ENCODE measurements at regions not wholly inside any gene's neighbourhood (a gene's known extent, or its start where the extent isn't known, plus 50 kb on each side); places are given as distances from the start of the nearest gene placed in this dataset.
"Not testable (repeated sequence)": the region's sequence is repeated elsewhere in the genome, so short reads cannot be mapped to it uniquely, and the experiment has no call there.

DNA sequence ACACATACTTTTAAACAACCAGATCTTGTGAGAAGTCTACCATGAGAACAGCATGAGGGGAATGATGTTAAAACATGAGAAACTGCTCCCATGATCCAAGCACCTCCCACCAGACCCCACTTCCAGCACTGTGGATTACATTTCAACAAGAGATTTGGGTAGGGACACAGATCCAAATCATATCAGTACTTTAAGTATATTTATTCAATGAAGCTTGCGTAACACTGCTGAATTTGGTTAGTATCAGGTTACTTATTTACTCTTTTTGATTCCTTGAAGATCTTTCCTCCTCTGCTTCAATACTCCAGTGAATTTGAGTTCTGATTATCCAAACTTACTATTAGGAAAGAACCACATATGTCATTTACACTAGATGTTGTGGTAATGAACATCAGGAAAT lies 418.6 kb downstream of the PIK3C3 start:
- no peak for DNase-seq
- intact Hi-C loops (cut with DNase I) = no loop called here
- H3K9me3 ChIP-seq (ENCODE audit: control insufficient read depth, low read length) = peaks cover 1% of the 10 kb centered on the region
- no peaks in the 10 kb centered on the region for H3K36me3 ChIP-seq (ENCODE audit: control insufficient read depth in 1 of 2, insufficient read depth in 2 of 2, low read length in 1 of 2)
- no peaks in the 10 kb centered on the region for H3K4me1 ChIP-seq (ENCODE audit: control insufficient read depth in 1 of 2, insufficient read depth in 2 of 2, low read length in 2 of 2)
- H3K27ac ChIP-seq (ENCODE audit: low read depth in 1 of 2, low read length in 2 of 2) = no peak overlapping the region
- ATAC-seq (ENCODE audit: low FRiP score) = no peak
- H3K27me3 ChIP-seq (ENCODE audit: control insufficient read depth in 1 of 2, insufficient read depth in 2 of 2, low read length in 1 of 2) = no peaks in the 10 kb centered on the region
- H3K4me3 ChIP-seq (ENCODE audit: low read length in 2 of 2) = no peak overlapping the region
- 87 to 94% methylated on average over 1 of the region's 1 CpG for WGBS, 2 donors

DNA sequence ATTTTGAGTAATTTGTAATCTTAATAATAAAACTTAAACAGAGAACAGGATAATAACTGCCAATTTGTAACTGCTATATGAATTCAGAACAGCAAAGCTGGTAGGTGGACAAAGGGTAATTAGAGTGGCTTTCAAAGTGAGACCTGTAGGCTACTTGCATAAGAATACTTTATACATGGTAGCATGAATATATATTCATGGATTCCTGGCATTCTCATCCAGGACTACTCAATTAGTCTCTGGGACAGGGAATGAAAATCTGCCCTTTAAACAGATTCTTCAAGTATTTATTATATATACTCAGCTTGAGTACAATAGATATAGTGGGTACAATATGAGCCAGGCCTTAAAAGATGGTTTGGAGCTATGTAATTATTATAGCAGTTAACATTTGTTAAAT lies 419.9 kb downstream of the PIK3C3 start:
- no peaks in the 10 kb centered on the region for H3K36me3 ChIP-seq (ENCODE audit: control insufficient read depth in 1 of 2, insufficient read depth in 2 of 2, low read length in 1 of 2)
- H3K27me3 ChIP-seq (ENCODE audit: control insufficient read depth in 1 of 2, insufficient read depth in 2 of 2, low read length in 1 of 2) = no peaks in the 10 kb centered on the region
- peaks cover 1% of the 10 kb centered on the region for H3K9me3 ChIP-seq (ENCODE audit: control insufficient read depth, low read length)
- DNase-seq (no peak), ATAC-seq (ENCODE audit: low FRiP score) (no peak)
- intact Hi-C loops (cut with DNase I) = no loop called here
- H3K4me1 ChIP-seq (ENCODE audit: control insufficient read depth in 1 of 2, insufficient read depth in 2 of 2, low read length in 2 of 2) = no peaks in the 10 kb centered on the region
- H3K4me3 ChIP-seq (ENCODE audit: low read length in 2 of 2) = no peak overlapping the region
- no peak overlapping the region for H3K27ac ChIP-seq (ENCODE audit: low read depth in 1 of 2, low read length in 2 of 2)

DNA sequence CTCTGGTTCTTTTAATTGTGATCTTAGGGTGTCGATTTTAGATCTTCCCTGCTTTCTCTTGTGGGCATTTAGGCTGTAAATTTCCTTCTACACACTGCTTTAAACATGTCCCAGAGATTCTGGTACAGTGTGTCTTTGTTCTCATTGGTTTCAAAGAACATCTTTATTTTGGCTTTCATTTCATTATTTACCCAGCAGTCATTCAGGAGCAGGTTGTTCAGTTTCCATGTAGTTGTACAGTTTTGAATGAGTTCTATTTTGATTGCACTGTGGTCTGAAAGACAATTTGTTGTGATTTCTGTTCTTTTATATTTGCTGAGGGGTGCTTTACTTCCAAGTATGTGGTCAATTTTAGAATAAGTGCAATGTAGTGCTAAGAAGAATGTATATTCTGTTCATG lies 423.8 kb downstream of the PIK3C3 start:
- H3K4me1 ChIP-seq (ENCODE audit: control insufficient read depth in 1 of 2, insufficient read depth in 2 of 2, low read length in 2 of 2); ATAC-seq (ENCODE audit: low FRiP score); intact Hi-C loops (cut with DNase I); DNase-seq; H3K36me3 ChIP-seq (ENCODE audit: control insufficient read depth in 1 of 2, insufficient read depth in 2 of 2, low read length in 1 of 2); H3K27me3 ChIP-seq (ENCODE audit: control insufficient read depth in 1 of 2, insufficient read depth in 2 of 2, low read length in 1 of 2); H3K27ac ChIP-seq (ENCODE audit: low read depth in 1 of 2, low read length in 2 of 2); H3K4me3 ChIP-seq (ENCODE audit: low read length in 2 of 2); H3K9me3 ChIP-seq (ENCODE audit: control insufficient read depth, low read length): not testable (repeated sequence)
- WGBS, 2 donors = 60 to 63% methylated on average over 1 of the region's 1 CpG

DNA sequence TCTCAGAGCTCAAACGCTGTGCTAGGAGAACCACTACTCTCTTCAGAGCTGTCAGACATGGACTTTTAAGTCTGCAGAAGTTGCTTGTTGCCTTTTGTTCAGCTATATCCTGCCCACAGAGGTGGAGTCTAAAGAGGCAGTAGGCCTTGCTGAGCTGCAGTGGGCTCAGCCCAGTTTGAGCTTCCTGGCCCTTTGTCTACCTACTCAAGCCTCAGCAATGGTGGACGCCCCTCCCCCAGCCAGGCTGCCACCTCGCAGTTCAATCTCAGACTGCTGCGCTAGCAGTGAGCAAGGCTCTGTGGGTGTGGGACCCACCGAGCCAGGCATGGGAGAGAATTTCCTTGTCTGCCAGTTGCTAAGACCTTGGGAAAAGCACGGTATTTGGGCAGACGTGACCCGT lies 426.2 kb downstream of the PIK3C3 start:
- WGBS, 2 donors = 91 to 92% methylated on average over 8 of the region's 8 CpGs
- H3K9me3 ChIP-seq (ENCODE audit: control insufficient read depth, low read length); DNase-seq; H3K27me3 ChIP-seq (ENCODE audit: control insufficient read depth in 1 of 2, insufficient read depth in 2 of 2, low read length in 1 of 2); H3K4me1 ChIP-seq (ENCODE audit: control insufficient read depth in 1 of 2, insufficient read depth in 2 of 2, low read length in 2 of 2); intact Hi-C loops (cut with DNase I); H3K27ac ChIP-seq (ENCODE audit: low read depth in 1 of 2, low read length in 2 of 2); H3K36me3 ChIP-seq (ENCODE audit: control insufficient read depth in 1 of 2, insufficient read depth in 2 of 2, low read length in 1 of 2); H3K4me3 ChIP-seq (ENCODE audit: low read length in 2 of 2); ATAC-seq (ENCODE audit: low FRiP score): not testable (repeated sequence)

DNA sequence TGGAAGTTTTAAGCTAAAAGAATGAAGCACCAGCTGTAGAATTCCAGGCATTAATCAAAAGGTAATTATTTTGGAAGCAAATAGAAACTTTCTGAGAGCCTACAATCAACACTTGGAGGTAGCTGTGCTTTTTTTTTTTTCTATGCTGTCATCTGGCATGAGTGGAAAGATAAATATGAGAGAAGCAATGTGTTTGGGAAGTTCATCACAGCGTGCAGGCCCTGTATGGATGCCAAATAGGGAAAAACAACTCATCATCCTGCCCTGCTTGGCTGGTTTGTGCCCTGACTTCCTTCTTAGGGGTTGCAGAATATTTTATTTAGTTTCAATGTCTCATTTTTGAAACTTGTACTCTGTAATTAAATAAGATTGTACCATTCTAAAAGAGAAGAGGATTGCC lies 437.4 kb downstream of the PIK3C3 start:
- 0 to 7% methylated on average over 1 of the region's 1 CpG for WGBS, 2 donors
- Histone ChIP-seq H3K27me3 (ENCODE audit: control insufficient read depth in 1 of 2, insufficient read depth in 2 of 2, low read length in 1 of 2) (no peaks in the 10 kb centered on the region), H3K4me3 (ENCODE audit: low read length in 2 of 2) (no peak overlapping the region), H3K36me3 (ENCODE audit: control insufficient read depth in 1 of 2, insufficient read depth in 2 of 2, low read length in 1 of 2) (no peaks in the 10 kb centered on the region), H3K27ac (ENCODE audit: low read depth in 1 of 2, low read length in 2 of 2) (no peak overlapping the region), H3K4me1 (ENCODE audit: control insufficient read depth in 1 of 2, insufficient read depth in 2 of 2, low read length in 2 of 2) (no peaks in the 10 kb centered on the region), H3K9me3 (ENCODE audit: control insufficient read depth, low read length) (no peaks in the 10 kb centered on the region)
- intact Hi-C loops (cut with DNase I) = no loop called here
- no peak for DNase-seq
- no peak for ATAC-seq (ENCODE audit: low FRiP score)

DNA sequence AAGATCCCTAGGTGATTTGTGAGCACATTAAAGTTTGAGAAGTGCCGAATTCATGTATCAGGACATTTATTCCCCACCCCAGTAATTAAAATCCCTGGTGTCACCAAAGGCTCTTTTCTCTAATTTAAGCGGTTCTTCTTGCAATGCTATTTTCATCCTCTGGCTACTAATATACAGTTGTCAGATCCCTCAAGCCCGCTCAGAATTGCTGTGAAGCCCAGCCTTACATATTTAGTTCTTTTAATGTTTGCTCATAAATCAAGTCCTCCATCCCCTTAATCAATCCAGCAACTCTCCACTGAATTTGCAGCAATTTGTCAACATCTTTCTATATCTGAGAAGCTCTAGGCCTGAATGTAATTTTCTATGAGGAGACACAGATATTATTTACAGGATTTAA lies 437.9 kb downstream of the PIK3C3 start:
- ATAC-seq (ENCODE audit: low FRiP score) = no peak
- WGBS, 2 donors = 60 to 62% methylated on average over 3 of the region's 3 CpGs
- H3K4me3 ChIP-seq (ENCODE audit: low read length in 2 of 2) = no peak overlapping the region

DNA sequence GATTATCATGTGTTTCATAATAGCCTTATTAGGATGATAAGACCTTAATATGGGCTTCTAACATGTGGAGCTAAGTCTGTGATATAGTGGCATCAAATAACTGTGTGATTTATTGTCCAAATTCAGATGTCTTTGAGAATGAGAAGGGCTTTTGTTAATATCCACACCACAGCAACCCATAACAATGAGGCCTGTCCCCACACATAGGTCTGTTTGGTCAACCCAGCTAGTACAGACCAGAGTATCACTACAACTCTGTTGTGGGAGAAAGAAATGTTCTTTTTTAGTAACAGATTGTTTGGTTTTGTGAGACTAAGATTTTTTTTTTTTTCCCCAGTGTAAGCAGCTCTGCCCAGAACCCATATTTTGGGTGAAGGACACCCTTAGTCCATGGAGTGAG lies 439.2 kb downstream of the PIK3C3 start:
- no peaks in the 10 kb centered on the region for H3K27me3 ChIP-seq (ENCODE audit: control insufficient read depth in 1 of 2, insufficient read depth in 2 of 2, low read length in 1 of 2)
- no peak overlapping the region for H3K4me3 ChIP-seq (ENCODE audit: low read length in 2 of 2)
- H3K27ac ChIP-seq (ENCODE audit: low read depth in 1 of 2, low read length in 2 of 2) = no peak overlapping the region
- no peak for ATAC-seq (ENCODE audit: low FRiP score)
- H3K4me1 ChIP-seq (ENCODE audit: control insufficient read depth in 1 of 2, insufficient read depth in 2 of 2, low read length in 2 of 2) = no peaks in the 10 kb centered on the region
- DNase-seq = no peak
- intact Hi-C loops (cut with DNase I) = no loop called here
- no peaks in the 10 kb centered on the region for H3K9me3 ChIP-seq (ENCODE audit: control insufficient read depth, low read length)
- H3K36me3 ChIP-seq (ENCODE audit: control insufficient read depth in 1 of 2, insufficient read depth in 2 of 2, low read length in 1 of 2) = no peaks in the 10 kb centered on the region

More for the DNA sequence above, 437.9 kb downstream of the PIK3C3 start:
- Histone ChIP-seq H3K27me3 (ENCODE audit: control insufficient read depth in 1 of 2, insufficient read depth in 2 of 2, low read length in 1 of 2) (no peaks in the 10 kb centered on the region), H3K36me3 (ENCODE audit: control insufficient read depth in 1 of 2, insufficient read depth in 2 of 2, low read length in 1 of 2) (no peaks in the 10 kb centered on the region), H3K9me3 (ENCODE audit: control insufficient read depth, low read length) (no peaks in the 10 kb centered on the region), H3K4me1 (ENCODE audit: control insufficient read depth in 1 of 2, insufficient read depth in 2 of 2, low read length in 2 of 2) (no peaks in the 10 kb centered on the region), H3K27ac (ENCODE audit: low read depth in 1 of 2, low read length in 2 of 2) (no peak overlapping the region)
- no peak for DNase-seq
- intact Hi-C loops (cut with DNase I) = no loop called here

DNA sequence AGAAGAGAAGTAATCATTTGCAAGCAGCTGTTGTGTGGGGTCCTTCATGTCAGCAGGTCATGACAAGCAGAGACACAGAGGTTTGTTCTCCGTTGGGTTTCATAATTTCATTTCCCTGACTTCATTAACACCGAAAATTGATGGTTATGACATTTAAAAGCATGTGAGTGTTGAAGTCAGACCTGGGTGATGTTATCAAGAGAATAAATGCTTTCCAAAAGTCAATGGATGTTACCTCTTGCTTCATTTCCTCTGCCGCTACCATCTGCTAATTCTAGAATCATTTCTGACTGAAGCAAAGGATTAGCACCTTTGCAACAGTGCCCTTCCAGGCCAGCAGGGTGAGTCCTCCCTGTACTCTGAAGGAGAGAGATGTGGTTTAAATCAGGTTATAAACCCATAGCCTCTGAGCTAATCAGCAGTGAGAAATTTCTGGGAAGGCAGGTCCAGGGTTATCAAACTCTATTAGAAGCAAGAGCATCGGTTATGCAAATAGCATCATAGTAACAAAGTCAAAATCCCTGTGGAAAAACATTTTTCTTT lies 446.2 kb downstream of the PIK3C3 start:
- DNase-seq (no peak), ATAC-seq (ENCODE audit: low FRiP score) (no peak)
- WGBS, 2 donors = 86 to 90% methylated on average over 4 of the region's 4 CpGs
- no peaks in the 10 kb centered on the region for H3K27me3 ChIP-seq (ENCODE audit: control insufficient read depth in 1 of 2, insufficient read depth in 2 of 2, low read length in 1 of 2)
- H3K27ac ChIP-seq (ENCODE audit: low read depth in 1 of 2, low read length in 2 of 2) = no peak overlapping the region
- no peaks in the 10 kb centered on the region for H3K36me3 ChIP-seq (ENCODE audit: control insufficient read depth in 1 of 2, insufficient read depth in 2 of 2, low read length in 1 of 2)
- no peak overlapping the region for H3K4me3 ChIP-seq (ENCODE audit: low read length in 2 of 2)
- peaks cover 2% of the 10 kb centered on the region for H3K9me3 ChIP-seq (ENCODE audit: control insufficient read depth, low read length)
- intact Hi-C loops (cut with DNase I) = loop anchor here in 1 of 2 donors (10.0 kb wide), 1 partner anchor 56 kb away; no protein-coding TSS in a partner anchor
- H3K4me1 ChIP-seq (ENCODE audit: control insufficient read depth in 1 of 2, insufficient read depth in 2 of 2, low read length in 2 of 2) = no peaks in the 10 kb centered on the region

DNA sequence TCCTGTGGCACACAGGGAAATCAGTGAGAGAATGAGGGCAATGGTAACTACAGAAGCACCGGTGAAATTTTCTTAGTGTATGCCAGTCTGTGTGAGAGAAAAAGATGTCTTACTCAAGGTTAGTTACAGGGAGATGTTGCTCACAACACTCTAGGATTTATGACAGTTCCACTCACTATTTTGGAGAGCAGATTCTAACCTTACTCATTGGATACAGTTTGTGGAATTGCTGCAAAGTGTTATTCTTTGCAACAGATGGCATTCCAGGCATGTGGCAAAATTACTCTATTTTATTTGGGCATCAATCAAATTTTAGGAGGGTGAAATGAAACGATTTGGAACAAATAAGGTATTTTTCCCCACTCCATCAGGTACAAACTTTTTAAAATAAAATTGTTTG lies 449.1 kb downstream of the PIK3C3 start:
- H3K27ac ChIP-seq (ENCODE audit: low read depth in 1 of 2, low read length in 2 of 2) = no peak overlapping the region
- no peaks in the 10 kb centered on the region for H3K36me3 ChIP-seq (ENCODE audit: control insufficient read depth in 1 of 2, insufficient read depth in 2 of 2, low read length in 1 of 2)
- ATAC-seq (ENCODE audit: low FRiP score) (no peak), DNase-seq (no peak)
- no peaks in the 10 kb centered on the region for H3K4me1 ChIP-seq (ENCODE audit: control insufficient read depth in 1 of 2, insufficient read depth in 2 of 2, low read length in 2 of 2)
- intact Hi-C loops (cut with DNase I) = loop anchor here in 1 of 2 donors (10.0 kb wide), 1 partner anchor 59 kb away; no protein-coding TSS in a partner anchor
- H3K4me3 ChIP-seq (ENCODE audit: low read length in 2 of 2) = no peak overlapping the region
- WGBS, 2 donors = 13 to 19% methylated on average over 2 of the region's 2 CpGs
- no peaks in the 10 kb centered on the region for H3K27me3 ChIP-seq (ENCODE audit: control insufficient read depth in 1 of 2, insufficient read depth in 2 of 2, low read length in 1 of 2)
- peaks cover 4% of the 10 kb centered on the region for H3K9me3 ChIP-seq (ENCODE audit: control insufficient read depth, low read length)

Measured in aorta (tissue), 5 donors.